Vagina (tissue), 2 donors: ENCODE measurements at regions not wholly inside any gene's neighbourhood (a gene's known extent, or its start where the extent isn't known, plus 50 kb on each side); places are given as distances from the start of the nearest gene placed in this dataset.

Experiments used
- DNase-seq, 2 donors: peaks; one replicate each; pipeline ENCODE4 v3.0.0-alpha.2; 2017; ENCODE audit errors: extremely low spot score in 2 of 2
- H3K27ac ChIP-seq: fragments of 200-600 bp; sonication (generic); one replicate; pipeline ENCODE4 v1.5.1; 2019
- H3K27me3 ChIP-seq: fragments of 200-600 bp; sonication (generic); one replicate; pipeline ENCODE4 v1.5.1; 2019
- H3K36me3 ChIP-seq, 2 donors: fragments of 200-600 bp; sonication (generic); one replicate each; pipeline ENCODE4 v1.5.1; 2017 to 2019
- H3K4me1 ChIP-seq: fragments of 200-600 bp; sonication (generic); one replicate; pipeline ENCODE4 v1.5.1; 2019
- H3K4me3 ChIP-seq, 2 donors: fragments of 200-600 bp; sonication (generic); 1 replicate in 1 of 2; 2 replicates in 1 of 2; pipeline ENCODE4 v1.5.1; 2016 to 2019
- H3K9me3 ChIP-seq: fragments of 200-600 bp; sonication (generic); one replicate; pipeline ENCODE4 v1.5.1; 2019
- CTCF ChIP-seq, 3 experiments: fragments of 450-650 bp in 2 of 3; fragments of 200-600 bp in 1 of 3; sonication (generic) in 1 of 3; IDR thresholded peaks; one replicate each; pipeline ENCODE4 v1.5.1; 2017 to 2019; ENCODE audit warnings: antibody characterized with exemption in 3 of 3, mild to moderate bottlenecking in 2 of 3, moderate library complexity in 2 of 3
- POLR2A ChIP-seq, 2 donors: fragments of 450-650 bp; IDR thresholded peaks; one replicate each; pipeline ENCODE4 v1.6.1; 2017; ENCODE audit warnings: antibody characterized with exemption in 2 of 2, mild to moderate bottlenecking in 2 of 2, moderate library complexity in 2 of 2
- POLR2AphosphoS5 ChIP-seq, 2 donors: sonication (generic); formaldehyde crosslinking; IDR thresholded peaks; one replicate each; pipeline ENCODE4 v1.9.0; 2017; ENCODE audit warnings: antibody characterized with exemption in 2 of 2, mild to moderate bottlenecking in 2 of 2, low read depth in 1 of 2; ENCODE audit not compliant: insufficient read depth in 1 of 2
- intact Hi-C: fragments of 100-400 bp; cut with DNase I; formaldehyde crosslinking; loops from one replicate; pipeline ENCODE4 v1.15.1; 2023

GRCh38 chr12:60630796-60631195 lies 1035.0 kb downstream of the SLC16A7 start:
- intact Hi-C loops = no loop called here
- Histone ChIP-seq H3K4me3 (no peak overlapping the region), H3K4me1 (no peaks in the 10 kb centered on the region), H3K36me3 (no peaks in the 10 kb centered on the region), H3K9me3 (no peaks in the 10 kb centered on the region), H3K27me3 (no peaks in the 10 kb centered on the region), H3K27ac (no peak overlapping the region)
- no peak for DNase-seq
- TF ChIP-seq POLR2AphosphoS5 (IDR thresholded peaks at IDR 0.05; ENCODE audit: insufficient read depth in 1 of 2, low read depth in 1 of 2) = no peak
- TF ChIP-seq CTCF (IDR thresholded peaks at IDR 0.05) = no peak
- no peak for TF ChIP-seq POLR2A (IDR thresholded peaks at IDR 0.05)

- H3K4me3 ChIP-seq = no peak overlapping the region
- DNase-seq = no peak
- H3K27me3 ChIP-seq = no peaks in the 10 kb centered on the region
- no peaks in the 10 kb centered on the region for H3K36me3 ChIP-seq
- H3K4me1 ChIP-seq = no peaks in the 10 kb centered on the region
- no peak for TF ChIP-seq CTCF (IDR thresholded peaks at IDR 0.05)
- no peak for TF ChIP-seq POLR2AphosphoS5 (IDR thresholded peaks at IDR 0.05; ENCODE audit: insufficient read depth in 1 of 2, low read depth in 1 of 2)
- TF ChIP-seq POLR2A (IDR thresholded peaks at IDR 0.05) = no peak
- H3K9me3 ChIP-seq = no peaks in the 10 kb centered on the region
- intact Hi-C loops = no loop called here
- H3K27ac ChIP-seq = no peak overlapping the region
Measured at GRCh38 chr12:60644076-60644475, 1048.2 kb downstream of the SLC16A7 start.

- no peak for DNase-seq
- no peaks in the 10 kb centered on the region for H3K27me3 ChIP-seq
- H3K4me1 ChIP-seq = no peaks in the 10 kb centered on the region
- no peaks in the 10 kb centered on the region for H3K36me3 ChIP-seq
- intact Hi-C loops = no loop called here
- H3K9me3 ChIP-seq = no peaks in the 10 kb centered on the region
- H3K4me3 ChIP-seq = no peak overlapping the region
- TF ChIP-seq POLR2A (IDR thresholded peaks at IDR 0.05) = no peak
- TF ChIP-seq POLR2AphosphoS5 (IDR thresholded peaks at IDR 0.05; ENCODE audit: insufficient read depth in 1 of 2, low read depth in 1 of 2) = no peak
- no peak for TF ChIP-seq CTCF (IDR thresholded peaks at IDR 0.05)
- no peak overlapping the region for H3K27ac ChIP-seq
Measured at GRCh38 chr12:60666895-60667294, 1071.1 kb downstream of the SLC16A7 start.

GRCh38 chr12:60672949-60673348 lies 1077.1 kb downstream of the SLC16A7 start:
- Histone ChIP-seq H3K36me3 (no peaks in the 10 kb centered on the region), H3K9me3 (no peaks in the 10 kb centered on the region), H3K27me3 (no peaks in the 10 kb centered on the region), H3K4me1 (no peaks in the 10 kb centered on the region), H3K4me3 (no peak overlapping the region), H3K27ac (no peak overlapping the region)
- no peak for TF ChIP-seq CTCF (IDR thresholded peaks at IDR 0.05)
- no peak for TF ChIP-seq POLR2A (IDR thresholded peaks at IDR 0.05)
- no peak for TF ChIP-seq POLR2AphosphoS5 (IDR thresholded peaks at IDR 0.05; ENCODE audit: insufficient read depth in 1 of 2, low read depth in 1 of 2)
- no peak for DNase-seq
- intact Hi-C loops = no loop called here

- TF ChIP-seq POLR2AphosphoS5 (IDR thresholded peaks at IDR 0.05; ENCODE audit: insufficient read depth in 1 of 2, low read depth in 1 of 2) = no peak
- no peak for TF ChIP-seq CTCF (IDR thresholded peaks at IDR 0.05)
- TF ChIP-seq POLR2A (IDR thresholded peaks at IDR 0.05) = no peak
- no peak overlapping the region for H3K4me3 ChIP-seq
- H3K36me3 ChIP-seq = no peaks in the 10 kb centered on the region
- intact Hi-C loops = no loop called here
- H3K4me1 ChIP-seq = no peaks in the 10 kb centered on the region
- H3K9me3 ChIP-seq = no peaks in the 10 kb centered on the region
- no peak for DNase-seq
- no peak overlapping the region for H3K27ac ChIP-seq
- no peaks in the 10 kb centered on the region for H3K27me3 ChIP-seq
Measured at GRCh38 chr12:60684988-60685655, 1089.3 kb downstream of the SLC16A7 start.
